ENCODE measurements at regions not wholly inside any gene's neighbourhood (a gene's known extent, or its start where the extent isn't known, plus 50 kb on each side); places are given as distances from the start of the nearest gene placed in this dataset.

- no peak for DNase-seq
Observed at GRCh38 chr1:212190169-212190568, 95.0 kb upstream of the PPP2R5A start.

GRCh38 chr1:212192261-212192998 is 92.8 kb upstream of the PPP2R5A start:
- no peak for DNase-seq

DNA sequence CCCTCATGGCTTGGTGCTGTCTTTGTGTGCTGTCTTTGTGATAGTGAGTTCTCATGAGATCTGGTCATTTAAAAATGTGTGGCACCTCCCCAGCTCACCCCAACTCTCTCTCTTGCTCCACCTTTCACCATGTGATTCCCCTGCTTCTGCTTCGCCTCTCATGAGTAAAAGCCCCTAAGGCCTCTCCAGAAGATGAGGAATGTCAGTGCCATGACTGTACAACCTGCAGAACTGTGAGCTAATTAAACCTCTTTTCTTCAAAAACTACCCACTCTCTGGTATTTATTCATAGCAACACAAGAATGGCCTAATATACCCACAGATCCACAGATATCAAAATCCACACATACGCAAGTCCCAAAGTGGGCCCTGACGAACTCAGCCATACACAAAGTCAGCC is 88.9 kb upstream of the PPP2R5A start:
- DNase-seq, result no peak

GRCh38 chr1:212201461-212201860 is 83.7 kb upstream of the PPP2R5A start:
- no peak for DNase-seq

- DNase-seq, result no peak
Observed at GRCh38 chr1:212203630-212204029, 81.6 kb upstream of the PPP2R5A start.

GRCh38 chr1:212205006-212205405 is 80.2 kb upstream of the PPP2R5A start:
- no peak for DNase-seq

GRCh38 chr1:212205843-212206242 is 79.4 kb upstream of the PPP2R5A start:
- no peak for DNase-seq

DNA sequence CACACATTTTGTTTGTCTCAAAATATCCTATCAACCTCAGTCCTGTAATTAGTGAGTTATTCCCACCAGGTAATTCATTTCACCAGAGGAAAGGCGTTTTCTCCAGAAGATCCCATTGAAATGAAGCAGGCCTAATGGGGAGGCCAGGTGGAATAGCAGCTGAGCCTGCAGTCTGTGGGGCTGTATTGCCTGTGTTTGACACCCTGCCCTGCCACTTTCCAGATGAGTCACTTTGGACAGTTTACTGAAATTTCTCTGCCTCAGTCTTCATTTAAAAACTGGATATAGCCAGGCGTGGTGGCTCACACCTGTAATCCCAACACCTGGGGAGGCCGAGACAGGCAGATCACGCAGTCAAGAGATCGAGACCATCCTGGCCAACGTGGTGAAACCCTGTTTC is 78.1 kb upstream of the PPP2R5A start:
- no peak for DNase-seq

GRCh38 chr1:212207822-212208520 is 77.2 kb upstream of the PPP2R5A start:
- DNase-seq, result no peak

- DNase-seq, result no peak
Observed at GRCh38 chr1:212208978-212209644, 76.1 kb upstream of the PPP2R5A start.

- no peak for DNase-seq
Observed at GRCh38 chr1:212211371-212211770, 73.8 kb upstream of the PPP2R5A start.

GRCh38 chr1:212212343-212212742 is 72.9 kb upstream of the PPP2R5A start:
- no peak for DNase-seq

GRCh38 chr1:212212906-212213305 is 72.3 kb upstream of the PPP2R5A start:
- DNase-seq, result no peak

DNA sequence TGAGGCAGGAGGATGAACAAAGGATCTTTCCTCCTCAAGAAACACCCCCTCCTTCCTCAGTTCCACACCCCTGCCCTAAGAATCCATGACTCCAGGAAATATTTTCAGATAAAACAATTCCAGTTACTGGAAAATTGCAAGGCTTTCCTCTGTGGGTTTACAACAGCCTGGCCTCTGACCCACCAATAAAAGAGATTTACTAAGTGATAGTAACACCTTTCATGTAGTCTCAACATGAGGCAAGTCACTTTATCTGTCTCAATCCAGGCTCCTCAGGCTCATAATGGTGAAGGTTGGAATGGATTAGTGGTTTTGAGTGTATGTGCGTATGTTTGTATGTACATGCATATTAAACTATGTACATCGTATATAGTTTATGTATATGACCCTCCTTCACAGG is 71.4 kb upstream of the PPP2R5A start:
- DNase-seq, result no peak

DNA sequence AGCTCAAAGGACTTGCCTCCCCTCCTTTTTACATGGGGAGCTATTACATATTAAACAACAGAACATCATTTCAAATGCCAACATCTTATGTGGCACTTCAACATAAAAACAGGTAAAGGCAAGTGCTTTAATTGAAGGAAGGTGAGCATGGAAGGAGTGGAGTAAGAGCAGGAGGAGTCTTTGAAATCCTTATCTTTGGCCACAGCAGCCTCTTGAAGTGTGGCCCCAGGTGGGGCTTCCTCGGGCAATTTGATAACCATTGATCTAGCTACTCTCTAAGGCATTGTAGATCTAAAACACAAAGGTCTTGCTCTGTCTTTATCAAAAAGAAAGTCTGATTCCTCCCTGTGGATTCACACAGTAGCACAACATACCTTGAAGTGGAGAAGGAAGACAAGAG is 70.9 kb upstream of the PPP2R5A start:
- DNase-seq, result no peak

GRCh38 chr1:212215910-212216309 is 69.3 kb upstream of the PPP2R5A start:
- DNase-seq, result no peak

DNA sequence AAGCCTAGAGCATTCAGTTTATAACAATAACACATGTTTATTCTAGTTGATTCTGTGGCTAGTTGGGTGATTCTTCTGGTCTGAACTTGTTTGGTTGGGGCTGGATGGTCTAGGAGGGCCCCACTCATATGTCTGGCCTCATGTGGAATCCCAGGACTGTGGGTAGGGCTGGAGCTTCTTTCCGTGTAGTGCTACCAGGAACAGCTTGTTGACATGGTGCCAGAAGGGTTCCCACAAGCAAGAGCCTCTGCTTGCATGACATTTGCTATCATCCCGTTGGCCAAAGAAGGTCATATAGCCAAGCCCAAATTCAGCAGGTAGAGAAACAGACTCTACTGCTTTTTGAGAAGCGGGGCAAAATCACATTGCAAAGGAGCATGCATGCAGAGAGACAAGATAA is 67.6 kb upstream of the PPP2R5A start:
- no peak for DNase-seq

DNA sequence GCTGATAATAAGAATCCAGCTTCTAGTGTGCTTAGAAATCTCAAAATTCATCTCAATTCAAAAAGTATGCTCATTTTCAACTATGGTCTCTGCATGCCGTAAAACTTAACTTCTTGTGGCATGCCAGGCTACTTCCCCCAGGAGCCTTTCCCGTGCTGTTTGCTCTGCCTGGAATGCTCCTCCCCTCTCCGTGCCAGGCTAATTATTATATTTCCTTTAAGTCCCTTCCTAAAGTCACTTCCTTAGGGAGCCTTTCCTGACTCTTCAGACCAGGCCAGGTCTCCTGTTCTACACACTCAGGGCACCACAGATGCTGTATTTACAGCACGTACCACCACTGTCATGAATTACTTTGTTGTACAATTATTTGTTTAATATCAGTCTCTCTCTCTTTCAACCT is 67.1 kb upstream of the PPP2R5A start:
- no peak for DNase-seq

GRCh38 chr1:212218911-212219310 is 66.3 kb upstream of the PPP2R5A start:
- DNase-seq, result no peak

DNA sequence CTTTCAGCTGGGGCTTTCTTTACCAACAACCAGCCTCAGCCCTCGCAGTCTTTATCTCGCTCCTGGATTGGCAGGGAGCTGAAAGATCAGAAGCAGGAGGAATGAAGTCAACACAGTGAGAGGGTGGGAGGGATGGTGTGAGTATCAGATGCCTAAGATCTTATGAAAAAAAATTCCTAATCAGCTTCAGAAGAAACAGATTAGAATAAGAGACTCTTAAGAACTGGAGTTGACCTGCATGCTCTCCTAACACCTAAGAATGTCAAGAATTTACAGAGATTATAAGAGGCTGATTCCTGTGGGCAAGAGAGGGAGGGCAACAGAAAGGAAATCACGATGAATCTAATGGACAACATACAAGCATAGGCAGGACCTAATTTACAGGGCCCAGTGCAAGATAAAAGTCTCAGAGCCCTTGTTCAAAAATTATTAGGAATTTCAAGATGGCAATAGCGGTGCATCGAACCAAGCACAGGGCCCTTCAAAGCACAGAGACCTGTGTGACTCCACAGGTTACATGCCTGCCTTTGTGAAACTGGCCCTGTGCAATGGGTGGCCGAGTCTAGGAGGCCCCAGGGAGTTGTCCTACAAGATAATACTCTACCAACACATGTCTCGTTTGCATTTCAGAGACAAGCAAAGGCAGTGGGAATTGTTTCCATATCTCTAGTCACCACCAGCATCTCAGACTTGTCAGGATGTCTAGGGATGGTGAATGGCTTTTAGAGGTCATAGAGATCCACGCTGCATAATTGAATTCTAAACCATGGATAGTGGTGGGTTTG is 65.3 kb upstream of the PPP2R5A start:
- no peak for DNase-seq

GRCh38 chr1:212221801-212222200 is 63.4 kb upstream of the PPP2R5A start:
- no peak for DNase-seq

GRCh38 chr1:212224102-212224501 is 61.1 kb upstream of the PPP2R5A start:
- DNase-seq, result no peak

- no peak for DNase-seq
Observed at GRCh38 chr1:212225416-212225815, 59.8 kb upstream of the PPP2R5A start.

Measured in T1000 (cell line).